GM06990 (cell line): ENCODE measurements at regions not wholly inside any gene's neighbourhood (a gene's known extent, or its start where the extent isn't known, plus 50 kb on each side); places are given as distances from the start of the nearest gene placed in this dataset.

Experiments
- DNase-seq: peaks from one replicate; pipeline ENCODE4 v3.0.0-alpha.2; 2011; ENCODE audit not compliant: insufficient read length; ENCODE audit errors: extremely low read depth
- H3K27me3 ChIP-seq: replicated peaks from 2 replicates; pipeline ENCODE4 v1.6.0; 2011; ENCODE audit warnings: low read length; ENCODE audit not compliant: control insufficient read depth, insufficient read depth
- H3K36me3 ChIP-seq: 2 replicates; pipeline ENCODE4 v1.5.1; 2011; ENCODE audit warnings: low read length; ENCODE audit not compliant: control insufficient read depth, insufficient read depth
- H3K4me3 ChIP-seq: replicated peaks from 2 replicates; pipeline ENCODE4 v1.5.1; 2011; ENCODE audit warnings: low read depth, mild to moderate bottlenecking, control low read depth, low read length
- TF ChIP-seq, protein P1 (sequence below): IDR thresholded peaks from 2 replicates; pipeline ENCODE4 v1.5.1; 2011; ENCODE audit warnings: low read length, control low read depth, mild to moderate bottlenecking, inconsistent platforms; ENCODE audit not compliant: insufficient read depth, poor library complexity, severe bottlenecking

DNA sequence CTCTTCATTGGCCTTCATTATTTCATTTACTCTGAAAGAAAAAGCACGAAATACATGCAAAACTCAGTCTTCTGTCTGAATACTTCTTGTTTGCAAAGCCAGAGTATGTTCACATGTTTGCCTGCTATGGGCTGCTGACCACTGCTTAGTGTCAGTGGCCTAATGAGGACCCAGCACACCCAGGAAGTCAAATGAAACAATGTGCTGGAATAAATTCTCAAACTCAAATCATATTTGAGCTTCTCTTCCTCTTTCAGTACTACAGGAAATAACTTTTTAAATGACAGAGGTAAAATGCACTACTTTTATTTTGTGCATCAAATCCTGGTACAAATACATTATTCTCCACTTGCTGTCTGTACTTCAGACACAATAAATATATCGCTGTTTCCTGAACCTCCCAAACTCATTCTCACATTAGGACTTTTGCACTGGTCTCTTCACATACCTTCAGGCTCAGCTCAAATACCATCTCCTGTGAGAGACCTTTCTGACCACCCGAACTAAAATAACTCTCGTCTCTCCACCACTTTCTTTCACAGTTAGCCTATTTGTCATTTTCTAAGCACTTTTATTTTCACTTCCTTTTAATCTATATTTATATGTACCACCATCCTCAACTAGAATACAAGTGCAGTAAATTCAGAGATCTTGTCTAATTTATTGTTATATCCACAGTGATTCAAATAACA is 176.8 kb downstream of the TUSC7 start:
- Histone ChIP-seq H3K36me3 (no peaks in the 10 kb centered on the region), H3K27me3 (no peaks in the 10 kb centered on the region), H3K4me3 (peak overlapping the region; percentile 17; the same call in 1 of the 2 replicates)
- TF ChIP-seq, protein P1, sequence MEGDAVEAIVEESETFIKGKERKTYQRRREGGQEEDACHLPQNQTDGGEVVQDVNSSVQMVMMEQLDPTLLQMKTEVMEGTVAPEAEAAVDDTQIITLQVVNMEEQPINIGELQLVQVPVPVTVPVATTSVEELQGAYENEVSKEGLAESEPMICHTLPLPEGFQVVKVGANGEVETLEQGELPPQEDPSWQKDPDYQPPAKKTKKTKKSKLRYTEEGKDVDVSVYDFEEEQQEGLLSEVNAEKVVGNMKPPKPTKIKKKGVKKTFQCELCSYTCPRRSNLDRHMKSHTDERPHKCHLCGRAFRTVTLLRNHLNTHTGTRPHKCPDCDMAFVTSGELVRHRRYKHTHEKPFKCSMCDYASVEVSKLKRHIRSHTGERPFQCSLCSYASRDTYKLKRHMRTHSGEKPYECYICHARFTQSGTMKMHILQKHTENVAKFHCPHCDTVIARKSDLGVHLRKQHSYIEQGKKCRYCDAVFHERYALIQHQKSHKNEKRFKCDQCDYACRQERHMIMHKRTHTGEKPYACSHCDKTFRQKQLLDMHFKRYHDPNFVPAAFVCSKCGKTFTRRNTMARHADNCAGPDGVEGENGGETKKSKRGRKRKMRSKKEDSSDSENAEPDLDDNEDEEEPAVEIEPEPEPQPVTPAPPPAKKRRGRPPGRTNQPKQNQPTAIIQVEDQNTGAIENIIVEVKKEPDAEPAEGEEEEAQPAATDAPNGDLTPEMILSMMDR, result no peak
- DNase-seq, result peak; percentile 37

GRCh38 chr3:116896116-116896515 is 186.5 kb downstream of the TUSC7 start:
- no peaks in the 10 kb centered on the region for H3K36me3 ChIP-seq
- no peaks in the 10 kb centered on the region for H3K27me3 ChIP-seq
- no peak overlapping the region for H3K4me3 ChIP-seq
- TF ChIP-seq, protein P1, result no peak
- no peak for DNase-seq

DNA sequence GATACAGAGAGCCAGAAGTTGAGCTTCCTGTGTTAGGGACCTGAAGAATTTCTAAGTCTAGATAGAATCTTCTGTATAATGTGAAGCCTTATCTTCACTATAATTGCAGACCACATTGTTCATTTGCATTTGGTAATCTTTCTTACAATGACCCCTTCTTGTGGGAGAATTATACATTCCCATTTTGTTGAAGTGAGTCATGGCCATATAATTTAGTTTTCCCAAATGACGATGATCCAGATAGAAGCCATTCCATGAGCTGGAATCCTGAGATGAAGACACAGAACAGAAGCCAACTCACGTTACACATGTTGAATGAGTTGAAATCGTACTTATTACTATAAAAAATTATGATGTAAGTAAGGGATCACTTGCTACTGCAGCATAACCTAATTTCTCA is 187.8 kb downstream of the TUSC7 start:
- TF ChIP-seq, protein P1, result no peak
- DNase-seq, result no peak
- H3K4me3 ChIP-seq, result no peak overlapping the region
- no peaks in the 10 kb centered on the region for H3K27me3 ChIP-seq
- no peaks in the 10 kb centered on the region for H3K36me3 ChIP-seq

DNA sequence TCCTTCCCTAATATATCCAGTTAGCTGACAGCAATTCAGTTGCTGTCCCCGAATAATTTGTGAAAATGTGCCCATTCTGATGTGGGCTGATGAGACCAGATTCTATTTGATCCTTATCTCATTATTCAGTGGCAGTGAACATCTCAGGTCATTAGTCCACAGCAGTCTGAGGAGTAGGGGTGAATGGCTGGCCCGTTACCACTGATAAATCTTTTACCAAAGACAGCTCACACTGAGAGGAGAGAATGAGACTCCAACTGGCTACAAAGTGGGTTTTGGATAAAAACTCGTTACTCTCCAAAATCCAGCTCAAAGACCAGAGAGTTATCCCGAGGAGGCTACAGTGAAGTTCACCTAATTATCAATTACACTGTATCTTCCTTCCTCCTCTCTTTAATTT is 189.7 kb downstream of the TUSC7 start:
- TF ChIP-seq, protein P1, result no peak
- no peak for DNase-seq
- Histone ChIP-seq H3K4me3 (no peak overlapping the region), H3K27me3 (no peaks in the 10 kb centered on the region), H3K36me3 (no peaks in the 10 kb centered on the region)

DNA sequence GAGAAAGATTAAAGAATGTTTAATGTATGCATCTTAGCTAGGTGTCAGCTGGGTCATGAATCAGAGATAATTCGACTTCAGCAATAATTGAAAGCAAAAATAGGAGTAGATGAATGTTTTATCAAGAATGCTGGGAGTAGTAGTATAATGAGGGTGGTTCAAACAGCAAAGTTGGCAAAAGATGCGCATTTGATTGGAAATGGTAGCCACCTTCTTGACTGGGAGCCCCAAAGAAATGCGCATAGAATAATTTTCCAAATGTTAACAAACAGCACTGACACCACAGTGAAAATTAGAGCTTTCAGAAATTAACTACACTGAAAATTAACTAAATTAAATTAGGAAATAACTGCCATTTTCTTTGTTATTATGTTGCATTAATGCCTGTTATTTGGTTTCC is 195.8 kb downstream of the TUSC7 start:
- Histone ChIP-seq H3K4me3 (no peak overlapping the region), H3K27me3 (no peaks in the 10 kb centered on the region), H3K36me3 (no peaks in the 10 kb centered on the region)
- DNase-seq, result no peak
- TF ChIP-seq, protein P1, result no peak

GRCh38 chr3:116905794-116906193 is 196.2 kb downstream of the TUSC7 start:
- H3K4me3 ChIP-seq, result no peak overlapping the region
- TF ChIP-seq, protein P1, result no peak
- no peaks in the 10 kb centered on the region for H3K36me3 ChIP-seq
- H3K27me3 ChIP-seq, result no peaks in the 10 kb centered on the region
- no peak for DNase-seq
